ENCODE measurements at regions not wholly inside any gene's neighbourhood (a gene's known extent, or its start where the extent isn't known, plus 50 kb on each side); places are given as distances from the start of the nearest gene placed in this dataset.

DNA sequence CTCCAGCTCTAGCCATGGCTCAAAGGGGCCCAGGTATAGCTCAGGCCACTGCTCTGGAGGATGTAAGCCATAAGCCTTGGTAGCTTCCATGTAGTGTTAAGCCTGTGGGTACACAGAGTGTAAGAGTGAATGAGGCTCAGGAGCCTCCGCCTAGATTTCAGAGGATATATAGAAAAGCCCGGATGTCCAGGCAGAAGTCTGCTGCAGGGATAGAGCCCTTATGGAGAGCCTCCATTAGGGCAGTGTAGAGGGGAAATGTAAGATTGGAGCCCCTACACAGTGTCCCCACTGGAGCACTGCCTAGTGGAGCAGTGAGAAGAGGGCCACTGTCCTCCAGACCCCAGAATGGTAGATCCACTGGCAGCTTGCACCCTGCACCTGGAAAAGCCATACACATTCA lies 240.8 kb upstream of the KLF14 start:
- TF ChIP-seq, protein P1, sequence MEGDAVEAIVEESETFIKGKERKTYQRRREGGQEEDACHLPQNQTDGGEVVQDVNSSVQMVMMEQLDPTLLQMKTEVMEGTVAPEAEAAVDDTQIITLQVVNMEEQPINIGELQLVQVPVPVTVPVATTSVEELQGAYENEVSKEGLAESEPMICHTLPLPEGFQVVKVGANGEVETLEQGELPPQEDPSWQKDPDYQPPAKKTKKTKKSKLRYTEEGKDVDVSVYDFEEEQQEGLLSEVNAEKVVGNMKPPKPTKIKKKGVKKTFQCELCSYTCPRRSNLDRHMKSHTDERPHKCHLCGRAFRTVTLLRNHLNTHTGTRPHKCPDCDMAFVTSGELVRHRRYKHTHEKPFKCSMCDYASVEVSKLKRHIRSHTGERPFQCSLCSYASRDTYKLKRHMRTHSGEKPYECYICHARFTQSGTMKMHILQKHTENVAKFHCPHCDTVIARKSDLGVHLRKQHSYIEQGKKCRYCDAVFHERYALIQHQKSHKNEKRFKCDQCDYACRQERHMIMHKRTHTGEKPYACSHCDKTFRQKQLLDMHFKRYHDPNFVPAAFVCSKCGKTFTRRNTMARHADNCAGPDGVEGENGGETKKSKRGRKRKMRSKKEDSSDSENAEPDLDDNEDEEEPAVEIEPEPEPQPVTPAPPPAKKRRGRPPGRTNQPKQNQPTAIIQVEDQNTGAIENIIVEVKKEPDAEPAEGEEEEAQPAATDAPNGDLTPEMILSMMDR (IDR thresholded peaks at IDR 0.05 in 2 of 3, conservative IDR thresholded peaks at IDR 0.05 in 1 of 3; ENCODE audit: borderline replicate concordance in 1 of 3, insufficient read depth in 1 of 3, low read depth in 2 of 3, low read length in 2 of 3) = no peak
- TF ChIP-seq, protein P2, sequence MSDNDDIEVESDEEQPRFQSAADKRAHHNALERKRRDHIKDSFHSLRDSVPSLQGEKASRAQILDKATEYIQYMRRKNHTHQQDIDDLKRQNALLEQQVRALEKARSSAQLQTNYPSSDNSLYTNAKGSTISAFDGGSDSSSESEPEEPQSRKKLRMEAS (IDR thresholded peaks at IDR 0.05) = no peak
- TF ChIP-seq, protein P3, sequence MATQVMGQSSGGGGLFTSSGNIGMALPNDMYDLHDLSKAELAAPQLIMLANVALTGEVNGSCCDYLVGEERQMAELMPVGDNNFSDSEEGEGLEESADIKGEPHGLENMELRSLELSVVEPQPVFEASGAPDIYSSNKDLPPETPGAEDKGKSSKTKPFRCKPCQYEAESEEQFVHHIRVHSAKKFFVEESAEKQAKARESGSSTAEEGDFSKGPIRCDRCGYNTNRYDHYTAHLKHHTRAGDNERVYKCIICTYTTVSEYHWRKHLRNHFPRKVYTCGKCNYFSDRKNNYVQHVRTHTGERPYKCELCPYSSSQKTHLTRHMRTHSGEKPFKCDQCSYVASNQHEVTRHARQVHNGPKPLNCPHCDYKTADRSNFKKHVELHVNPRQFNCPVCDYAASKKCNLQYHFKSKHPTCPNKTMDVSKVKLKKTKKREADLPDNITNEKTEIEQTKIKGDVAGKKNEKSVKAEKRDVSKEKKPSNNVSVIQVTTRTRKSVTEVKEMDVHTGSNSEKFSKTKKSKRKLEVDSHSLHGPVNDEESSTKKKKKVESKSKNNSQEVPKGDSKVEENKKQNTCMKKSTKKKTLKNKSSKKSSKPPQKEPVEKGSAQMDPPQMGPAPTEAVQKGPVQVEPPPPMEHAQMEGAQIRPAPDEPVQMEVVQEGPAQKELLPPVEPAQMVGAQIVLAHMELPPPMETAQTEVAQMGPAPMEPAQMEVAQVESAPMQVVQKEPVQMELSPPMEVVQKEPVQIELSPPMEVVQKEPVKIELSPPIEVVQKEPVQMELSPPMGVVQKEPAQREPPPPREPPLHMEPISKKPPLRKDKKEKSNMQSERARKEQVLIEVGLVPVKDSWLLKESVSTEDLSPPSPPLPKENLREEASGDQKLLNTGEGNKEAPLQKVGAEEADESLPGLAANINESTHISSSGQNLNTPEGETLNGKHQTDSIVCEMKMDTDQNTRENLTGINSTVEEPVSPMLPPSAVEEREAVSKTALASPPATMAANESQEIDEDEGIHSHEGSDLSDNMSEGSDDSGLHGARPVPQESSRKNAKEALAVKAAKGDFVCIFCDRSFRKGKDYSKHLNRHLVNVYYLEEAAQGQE (IDR thresholded peaks at IDR 0.05; ENCODE audit: low read depth) = no peak
- no peak for TF ChIP-seq RAD21 (IDR thresholded peaks at IDR 0.05; ENCODE audit: low read depth)
- TF ChIP-seq YY1 (IDR thresholded peaks at IDR 0.05; ENCODE audit: extremely low read depth, insufficient replicate concordance, low read depth, low read length) = no peak
- no peak for TF ChIP-seq ZNF274 (IDR thresholded peaks at IDR 0.05; ENCODE audit: low read depth, low read length)
- no peak for TF ChIP-seq TCF7L2 (IDR thresholded peaks at IDR 0.05; ENCODE audit: borderline replicate concordance, extremely low read depth, insufficient read depth, insufficient read length)
- no peak for TF ChIP-seq POLR2A (IDR thresholded peaks at IDR 0.05; ENCODE audit: borderline replicate concordance, extremely low read depth, insufficient read depth, insufficient read length)
- no peak for TF ChIP-seq CEBPB (IDR thresholded peaks at IDR 0.05; ENCODE audit: low read depth)
- TF ChIP-seq EGR1 (IDR thresholded peaks at IDR 0.05; ENCODE audit: low read depth) = no peak
- no peak for TF ChIP-seq EZH2phosphoT487 (IDR thresholded peaks at IDR 0.05; ENCODE audit: borderline replicate concordance)
- TF ChIP-seq POLR2AphosphoS5 (IDR thresholded peaks at IDR 0.05; ENCODE audit: low read depth, low read length) = no peak
- no peak for TF ChIP-seq SIN3A (IDR thresholded peaks at IDR 0.05; ENCODE audit: low read depth)
